K562 (cell line): ENCODE measurements at regions not wholly inside any gene's neighbourhood (a gene's known extent, or its start where the extent isn't known, plus 50 kb on each side); places are given as distances from the start of the nearest gene placed in this dataset.

Experiments
- ATAC-seq: fragments of 200-7000 bp; cut with Tn5 transposase; 3 replicates; pipeline ENCODE4 v1.9.1; 2020; ENCODE audit warnings: moderate library complexity
- BruUV-seq: library from RNA; stranded (reverse); fragments of 400-500 nt; replicated peaks from 2 replicates; lab custom pipeline; 2021; lab: Mats Ljungman, UMichigan
- CTCF ChIA-PET: fragments of 300-600 bp; formaldehyde crosslinking; extraction: SDS; loops from one replicate; lab custom pipeline; 2021; ENCODE audit warnings: low intra/inter-chr PET ratio; lab: Yijun Ruan, JAX
- POLR2A ChIA-PET: fragments of 300-600, 350-650 bp; sonication (Branson Sonifier 250); formaldehyde crosslinking; extraction: SDS; loops from one replicate; lab custom pipeline; 2021; ENCODE audit warnings: antibody characterized with exemption, inconsistent platforms; lab: Yijun Ruan, JAX
- DNase-seq, 4 experiments: peaks; one replicate each; pipeline versions ENCODE4 v3.0.0 to v3.0.0-alpha.2; 2011 to 2018; ENCODE audit warnings: low spot score in 3 of 4, mixed read lengths in 3 of 4; ENCODE audit errors: extremely low read depth in 1 of 4
- FAIRE-seq: peaks from 2 replicates; lab custom pipeline; 2011; peaks lifted over from hg19 to GRCh38; lab: Jason Lieb, UNC
- H2AFZ ChIP-seq: 2 replicates; pipeline ENCODE4 v1.6.0; 2011; ENCODE audit warnings: low read depth, low read length, control low read depth, inconsistent platforms
- H3K27ac ChIP-seq: fragments of 200-600 bp; 3 replicates; pipeline ENCODE4 v1.8.0; 2011; ENCODE audit warnings: low read depth, mild to moderate bottlenecking, control low read depth, inconsistent platforms, low read length, moderate library complexity, mixed read lengths; ENCODE audit errors: extremely low read depth
- H3K27me3 ChIP-seq, 2 experiments: fragments of 300-600 bp in 1 of 2; 2 replicates in 1 of 2; 3 replicates in 1 of 2; pipeline versions ENCODE4 v1.6.0 to v1.8.0; 2011; ENCODE audit warnings: inconsistent platforms in 2 of 2, low read length in 2 of 2, mild to moderate bottlenecking in 1 of 2, mixed read lengths in 1 of 2, moderate library complexity in 1 of 2; ENCODE audit not compliant: control insufficient read depth in 2 of 2, insufficient read depth in 2 of 2
- H3K36me3 ChIP-seq: fragments of 300-600 bp; 3 replicates; pipeline ENCODE4 v1.8.0; 2011; ENCODE audit warnings: mild to moderate bottlenecking, low read length, inconsistent platforms; ENCODE audit not compliant: control insufficient read depth, insufficient read depth
- H3K4me1 ChIP-seq, 2 experiments: fragments of 200-600 bp in 1 of 2; replicated peaks in 1 of 2; 2 replicates in 1 of 2; 3 replicates in 1 of 2; pipeline versions ENCODE4 v1.5.1 to v1.8.0; 2011; ENCODE audit warnings: inconsistent platforms in 2 of 2, low read length in 2 of 2, mild to moderate bottlenecking in 1 of 2, mixed read lengths in 1 of 2, moderate library complexity in 1 of 2; ENCODE audit not compliant: control insufficient read depth in 2 of 2, insufficient read depth in 2 of 2
- H3K4me2 ChIP-seq: 2 replicates; pipeline ENCODE4 v1.6.1; 2011; ENCODE audit warnings: low read length, control low read depth, inconsistent platforms, mixed read lengths; ENCODE audit not compliant: insufficient read depth
- H3K4me3 ChIP-seq: fragments of 200-600 bp; sonication (generic), shearing (Covaris generic); 2 replicates; pipeline ENCODE4 v1.5.1; 2016; ENCODE audit warnings: control low read depth, inconsistent platforms
- H3K79me2 ChIP-seq: fragments of 200-600 bp; 3 replicates; pipeline ENCODE4 v1.8.0; 2011; ENCODE audit warnings: low read length, inconsistent platforms; ENCODE audit not compliant: control insufficient read depth, insufficient read depth
- H3K9ac ChIP-seq, 2 experiments: 2 replicates each; pipeline versions ENCODE4 v1.6.0 to v1.6.1; 2011; ENCODE audit warnings: low read depth in 2 of 2, low read length in 2 of 2, control low read depth in 1 of 2, inconsistent platforms in 1 of 2, mild to moderate bottlenecking in 1 of 2, mixed read lengths in 1 of 2; ENCODE audit not compliant: insufficient read depth in 1 of 2
- H3K9me1 ChIP-seq: one replicate; pipeline ENCODE4 v1.6.0; 2011; ENCODE audit warnings: inconsistent platforms, mild to moderate bottlenecking, low read length, moderate library complexity; ENCODE audit not compliant: control insufficient read depth, insufficient read depth
- H3K9me3 ChIP-seq: replicated peaks from 2 replicates; pipeline ENCODE4 v1.5.1; 2011; ENCODE audit warnings: low read depth, low read length, inconsistent platforms; ENCODE audit not compliant: control insufficient read depth, insufficient read depth
- H4K20me1 ChIP-seq: replicated peaks from 2 replicates; pipeline ENCODE4 v1.6.1; 2011; ENCODE audit warnings: low read length, inconsistent platforms, mixed read lengths; ENCODE audit not compliant: control insufficient read depth, insufficient read depth
- POU5F1 ChIP-seq: fragments of 150-350 bp; IDR thresholded peaks from 2 replicates; pipeline ENCODE4 v1.6.1; 2014; ENCODE audit warnings: borderline replicate concordance, low read length, low read depth, mild to moderate bottlenecking; ENCODE audit not compliant: partially characterized antibody
- PYGO2 ChIP-seq: fragments of 450-650 bp; IDR thresholded peaks from 2 replicates; pipeline ENCODE4 v1.6.1; 2016; ENCODE audit warnings: mild to moderate bottlenecking, missing genetic modification characterization, moderate library complexity, missing compliant biosample characterization
- ZNF609 ChIP-seq: sonication (generic); formaldehyde crosslinking; IDR thresholded peaks from 2 replicates; pipeline ENCODE4 v1.8.1; 2023; ENCODE audit warnings: missing genetic modification reagents, mild to moderate bottlenecking, borderline replicate concordance
- WGBS: fragments of 100-300 bp; shearing (Covaris generic); methylation state at CpG from one replicate; pipeline ENCODE4 v1.1.6; 2016; ENCODE audit warnings: low coverage, mixed read lengths; ENCODE audit not compliant: insufficient coverage; ENCODE audit errors: missing lambda C conversion rate; 5-methylcytosine and 5-hydroxymethylcytosine counted together
- in situ Hi-C: fragments of 300-500 bp; cut with MboI; formaldehyde crosslinking; loops from 4 replicates; pipeline ENCODE4 v1.15.0; 2018; ENCODE audit warnings: inconsistent platforms, mixed read lengths
- intact Hi-C: fragments of 100-400 bp; cut with micrococcal nuclease; formaldehyde crosslinking; loops from 2 replicates; pipeline ENCODE4 v1.14.2; 2022

- no peaks in the 10 kb centered on the region for H3K27me3 ChIP-seq
- no peak for ATAC-seq
- H3K4me1 ChIP-seq, result no peaks in the 10 kb centered on the region
- no peak for DNase-seq
- 0% methylated on average over 6 of the region's 6 CpGs for WGBS
- no TSS peak for BruUV-seq
- no peaks in the 10 kb centered on the region; the same call in 1 of the 2 replicates for H3K9me3 ChIP-seq
- H3K36me3 ChIP-seq, result no peaks in the 10 kb centered on the region
- in situ Hi-C loops, result no loop called here
- H2AFZ ChIP-seq, result no peak overlapping the region
- H3K4me3 ChIP-seq, result no peak overlapping the region
- H4K20me1 ChIP-seq, result no peaks in the 10 kb centered on the region
- no peak overlapping the region for H3K9ac ChIP-seq
- no peak overlapping the region for H3K27ac ChIP-seq
- H3K4me2 ChIP-seq, result no peak overlapping the region
- TF ChIP-seq POU5F1 (no peak), ZNF609 (CRISPR knock-in tag) (no peak), PYGO2 (tag) (no peak)
- TF ChIP-seq, all 486 proteins: peak for 0
- POLR2A ChIA-PET, result no interaction called here
- no peaks in the 10 kb centered on the region for H3K79me2 ChIP-seq
- FAIRE-seq, result no peak
- H3K9me1 ChIP-seq, result no peaks in the 10 kb centered on the region
- intact Hi-C loops, result no loop called here
- CTCF ChIA-PET, result no interaction called here
Measured at GRCh38 chr4:29541757-29542156, 1178.4 kb upstream of the PCDH7 start.
